Muscle of arm (tissue), 1 donor: ENCODE measurements at regions not wholly inside any gene's neighbourhood (a gene's known extent, or its start where the extent isn't known, plus 50 kb on each side); places are given as distances from the start of the nearest gene placed in this dataset.

Source experiments
- DNase-seq: peaks from one replicate; pipeline ENCODE4 v3.0.0-alpha.2; 2013

- no peak for DNase-seq
These were observed 56.9 kb upstream of the TNS3 start for GRCh38 chr7:47638679-47639315.

DNA sequence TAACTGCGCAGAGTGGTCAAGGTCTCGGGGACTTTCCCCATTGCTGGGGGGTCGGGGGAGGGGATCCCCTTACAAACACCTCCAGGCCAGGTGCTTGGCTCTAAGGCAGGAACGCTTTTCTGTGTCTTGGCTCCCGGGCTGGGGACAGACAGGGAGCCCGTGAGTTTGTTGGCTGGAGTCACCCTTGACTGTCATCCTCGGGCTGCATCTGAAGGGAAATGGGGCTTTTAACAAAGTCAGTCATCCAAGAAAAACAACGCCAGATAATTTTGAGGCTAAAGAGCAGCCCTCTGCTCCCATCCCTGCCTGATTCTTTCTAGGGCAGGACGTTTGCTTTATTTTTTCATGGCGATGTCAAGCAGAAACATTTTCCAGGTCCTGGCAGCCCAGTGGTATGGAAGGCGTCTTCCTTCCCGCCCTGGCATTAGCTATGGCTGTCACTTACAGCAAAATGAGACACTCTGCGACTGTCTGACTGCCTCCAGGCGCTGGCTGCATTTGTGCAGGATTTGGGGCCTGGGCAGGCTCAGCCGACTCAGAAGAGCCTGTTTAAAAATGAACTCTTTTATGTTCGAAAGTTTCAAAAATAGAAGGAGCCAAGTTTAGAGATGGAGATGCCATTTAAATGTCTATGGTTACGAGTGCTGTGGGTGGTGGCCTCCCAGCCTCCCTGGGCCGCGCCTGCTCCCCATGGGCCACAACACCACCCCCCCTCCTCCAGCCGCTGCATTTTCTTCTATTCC is 54.7 kb upstream of the TNS3 start:
- no peak for DNase-seq

GRCh38 chr7:47636081-47636432 is 54.1 kb upstream of the TNS3 start:
- DNase-seq: no peak

- no peak for DNase-seq
These were observed 53.5 kb upstream of the TNS3 start for GRCh38 chr7:47635091-47636080.

- no peak for DNase-seq
These were observed 52.4 kb upstream of the TNS3 start for GRCh38 chr7:47634273-47634672.

- DNase-seq: no peak
These were observed 51.2 kb upstream of the TNS3 start for GRCh38 chr7:47633134-47633533.
